ENCODE measurements at regions not wholly inside any gene's neighbourhood (a gene's known extent, or its start where the extent isn't known, plus 50 kb on each side); places are given as distances from the start of the nearest gene placed in this dataset.

DNA sequence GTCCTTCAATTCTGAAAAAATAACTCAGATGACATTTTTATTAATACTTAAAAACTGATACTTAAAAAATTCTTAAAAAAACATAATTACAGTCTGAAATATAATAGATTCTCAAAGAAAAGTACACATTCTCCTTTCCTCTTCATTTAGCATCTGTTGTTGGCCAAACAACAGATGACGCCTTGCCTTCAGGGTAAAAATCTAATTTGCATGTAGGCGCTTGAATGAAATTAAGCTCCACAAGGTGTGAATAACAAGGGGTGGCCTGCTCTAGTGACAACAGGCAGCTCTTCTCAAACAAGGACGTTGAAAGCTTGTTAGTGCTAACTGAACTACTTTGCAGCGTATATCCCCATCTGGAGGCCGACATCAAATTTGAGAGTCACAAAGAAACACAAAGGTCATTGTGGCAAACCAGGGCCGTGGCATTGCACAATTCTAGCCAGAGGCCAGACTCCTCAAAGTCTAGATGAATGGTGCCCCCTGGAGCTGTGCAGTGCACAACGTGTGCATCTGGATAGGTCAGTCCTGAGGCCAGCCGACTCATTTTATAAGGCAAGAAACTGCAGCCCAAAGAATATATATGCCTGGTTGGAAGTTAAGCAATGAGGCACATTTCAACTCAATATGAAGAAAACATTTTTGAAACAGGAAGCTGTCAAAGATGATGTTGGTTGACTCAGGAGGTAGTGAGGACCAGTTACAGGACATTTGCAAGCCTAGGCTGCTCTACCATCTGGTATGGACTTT is 459.2 kb upstream of the RUNX1 start:
- H3K27ac ChIP-seq: peak overlapping the region in 3 of 12 donors; percentile 20 to 90 (median 48)
- H3K9me3 ChIP-seq: no peaks in the 10 kb centered on the region
- no peak for TF ChIP-seq POLR2A (IDR thresholded peaks at IDR 0.05)
- TF ChIP-seq, protein P1, sequence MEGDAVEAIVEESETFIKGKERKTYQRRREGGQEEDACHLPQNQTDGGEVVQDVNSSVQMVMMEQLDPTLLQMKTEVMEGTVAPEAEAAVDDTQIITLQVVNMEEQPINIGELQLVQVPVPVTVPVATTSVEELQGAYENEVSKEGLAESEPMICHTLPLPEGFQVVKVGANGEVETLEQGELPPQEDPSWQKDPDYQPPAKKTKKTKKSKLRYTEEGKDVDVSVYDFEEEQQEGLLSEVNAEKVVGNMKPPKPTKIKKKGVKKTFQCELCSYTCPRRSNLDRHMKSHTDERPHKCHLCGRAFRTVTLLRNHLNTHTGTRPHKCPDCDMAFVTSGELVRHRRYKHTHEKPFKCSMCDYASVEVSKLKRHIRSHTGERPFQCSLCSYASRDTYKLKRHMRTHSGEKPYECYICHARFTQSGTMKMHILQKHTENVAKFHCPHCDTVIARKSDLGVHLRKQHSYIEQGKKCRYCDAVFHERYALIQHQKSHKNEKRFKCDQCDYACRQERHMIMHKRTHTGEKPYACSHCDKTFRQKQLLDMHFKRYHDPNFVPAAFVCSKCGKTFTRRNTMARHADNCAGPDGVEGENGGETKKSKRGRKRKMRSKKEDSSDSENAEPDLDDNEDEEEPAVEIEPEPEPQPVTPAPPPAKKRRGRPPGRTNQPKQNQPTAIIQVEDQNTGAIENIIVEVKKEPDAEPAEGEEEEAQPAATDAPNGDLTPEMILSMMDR (IDR thresholded peaks at IDR 0.05): peak in 8 of 12 donors; percentile 10 to 45 (median 31)
- peak; percentile 53 to 75 (median 66) for DNase-seq
- H3K27me3 ChIP-seq: peaks cover 0 to 27% (median 0%) of the 10 kb centered on the region in 9 donors
- peaks cover 0 to 62% (median 0%) of the 10 kb centered on the region in 12 donors for H3K4me1 ChIP-seq
- no peaks in the 10 kb centered on the region for H3K36me3 ChIP-seq
- ATAC-seq: peak; percentile 45 to 93 (median 77)
- intact Hi-C loops (cut with DNase I): loop anchor here in 3 of 10 donors (2.0 to 10.0 kb wide), 3 partner anchors 614 to 762 kb away; no protein-coding TSS in a partner anchor
- H3K4me3 ChIP-seq: no peak overlapping the region
- WGBS, 4 donors: 47 to 60% (median 48%) methylated on average over 8 of the region's 8 CpGs

DNA sequence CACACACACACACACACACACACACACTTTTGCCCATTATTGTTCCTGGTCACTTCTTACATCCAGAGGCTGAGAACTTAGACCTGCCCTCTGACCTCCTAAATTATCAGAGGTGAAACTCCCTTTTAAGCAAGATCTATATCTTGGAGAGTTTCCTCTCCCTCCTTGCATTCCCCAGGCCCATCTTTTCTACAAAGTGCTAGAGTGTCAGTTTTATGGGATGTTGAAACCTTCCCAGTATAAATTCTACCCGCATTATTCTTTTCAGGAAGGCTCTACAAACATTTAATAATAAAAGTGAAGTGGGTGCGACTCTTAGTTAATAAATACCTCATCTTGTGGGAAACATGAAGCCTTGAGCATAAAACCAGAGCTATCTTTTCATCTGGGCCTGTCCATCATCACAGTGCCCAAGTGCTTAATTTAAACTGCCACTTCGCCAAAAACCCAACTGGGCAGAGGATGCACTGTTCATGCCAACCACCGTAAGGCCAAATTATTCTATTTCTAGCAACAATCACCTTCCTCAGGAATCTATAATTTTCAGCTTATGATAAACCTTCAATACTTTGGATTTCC is 458.2 kb upstream of the RUNX1 start:
- peak overlapping the region in 1 of 12 donors; percentile 90 for H3K27ac ChIP-seq
- H3K4me1 ChIP-seq: peaks cover 0 to 69% (median 0%) of the 10 kb centered on the region in 12 donors

DNA sequence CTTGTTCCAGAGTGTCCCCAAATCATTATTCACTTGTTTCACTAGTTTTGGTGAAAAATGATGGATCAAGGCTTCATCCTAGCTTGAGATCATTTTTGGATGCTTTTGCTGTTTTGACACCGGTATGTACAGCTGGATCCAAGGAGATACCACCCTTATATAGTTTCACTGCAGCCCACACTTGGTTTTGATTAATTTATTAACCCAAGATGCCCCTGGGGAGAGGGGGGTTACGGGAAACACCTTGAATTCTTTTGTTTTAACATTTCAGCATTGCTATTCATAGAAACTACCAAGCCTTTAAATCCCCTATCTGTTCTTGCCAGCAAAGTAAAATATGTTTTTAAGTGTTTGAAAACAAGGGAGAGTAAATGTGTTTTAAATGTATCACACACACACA is 457.7 kb upstream of the RUNX1 start:
- H3K9me3 ChIP-seq: no peaks in the 10 kb centered on the region

More for the DNA sequence above, 458.2 kb upstream of the RUNX1 start:
- no peak for TF ChIP-seq POLR2A (IDR thresholded peaks at IDR 0.05)
- TF ChIP-seq, protein P1 (IDR thresholded peaks at IDR 0.05): no peak
- Histone ChIP-seq H3K9me3 (no peaks in the 10 kb centered on the region), H3K4me3 (no peak overlapping the region), H3K27me3 (peaks cover 0 to 27% (median 4%) of the 10 kb centered on the region in 9 donors), H3K36me3 (no peaks in the 10 kb centered on the region)
- 67 to 75% (median 71%) methylated on average over 4 of the region's 4 CpGs for WGBS, 4 donors
- ATAC-seq (no peak), DNase-seq (no peak)
- intact Hi-C loops (cut with DNase I): loop anchor here in 3 of 10 donors (5.0 to 10.0 kb wide), 2 partner anchors 612 to 615 kb away; no protein-coding TSS in a partner anchor

More for the DNA sequence above, 457.7 kb upstream of the RUNX1 start:
- H3K27me3 ChIP-seq: peaks cover 0 to 27% (median 4%) of the 10 kb centered on the region in 9 donors
- no peak for TF ChIP-seq POLR2A (IDR thresholded peaks at IDR 0.05)
- TF ChIP-seq, protein P1 (IDR thresholded peaks at IDR 0.05): no peak
- no peaks in the 10 kb centered on the region for H3K36me3 ChIP-seq
- intact Hi-C loops (cut with DNase I): loop anchor here in 3 of 10 donors (5.0 to 10.0 kb wide), 2 partner anchors 612 to 614 kb away; no protein-coding TSS in a partner anchor
- DNase-seq (no peak), ATAC-seq (no peak)
- H3K4me3 ChIP-seq: no peak overlapping the region
- H3K4me1 ChIP-seq: peaks cover 0 to 69% (median 0%) of the 10 kb centered on the region in 12 donors
- no peak overlapping the region for H3K27ac ChIP-seq
- WGBS, 4 donors: 43 to 53% (median 48%) methylated on average over 2 of the region's 2 CpGs

All from heart left ventricle (tissue), 16 donors.